ENCODE measurements at regions not wholly inside any gene's neighbourhood (a gene's known extent, or its start where the extent isn't known, plus 50 kb on each side); places are given as distances from the start of the nearest gene placed in this dataset.

GRCh38 chr6:142647449-142648035, 297.4 kb downstream of the HIVEP2 start:
- TF ChIP-seq EZH2 (IDR thresholded peaks at IDR 0.05; ENCODE audit: low read length) (no peak), CTCF (optimal IDR thresholded peaks at IDR 0.05 in 1 of 3, IDR thresholded peaks at IDR 0.05 in 1 of 3, conservative IDR thresholded peaks at IDR 0.05 in 1 of 3; ENCODE audit: extremely low read depth in 1 of 3, insufficient read depth in 2 of 3, low read length in 3 of 3) (no peak)
- H3K9me3 ChIP-seq (ENCODE audit: control insufficient read depth, low read depth, low read length), result no peaks in the 10 kb centered on the region
- DNase-seq (ENCODE audit: low read depth, low spot score) (no peak), FAIRE-seq (no peak)
- no peak overlapping the region for H3K4me2 ChIP-seq (ENCODE audit: control insufficient read depth, extremely low read depth, insufficient read depth, low read depth, low read length)
- no peak overlapping the region for H2AFZ ChIP-seq (ENCODE audit: control insufficient read depth, low read length)
- no peak overlapping the region for H3K27ac ChIP-seq (ENCODE audit: control insufficient read depth, insufficient read depth, low read length)
- H3K36me3 ChIP-seq (ENCODE audit: control insufficient read depth in 2 of 2, extremely low read depth in 1 of 2, insufficient read depth in 2 of 2, low read length in 2 of 2), result no peaks in the 10 kb centered on the region
- H3K4me3 ChIP-seq (ENCODE audit: control insufficient read depth in 2 of 3, extremely low read depth in 1 of 3, insufficient read depth in 2 of 3, low read depth in 1 of 3, low read length in 3 of 3), result no peak overlapping the region
- H3K4me1 ChIP-seq (ENCODE audit: control insufficient read depth, extremely low read depth, insufficient read depth, low read length), result no peaks in the 10 kb centered on the region
- no peaks in the 10 kb centered on the region for H3K79me2 ChIP-seq (ENCODE audit: control insufficient read depth, insufficient read depth, low read length)
- H3K27me3 ChIP-seq (ENCODE audit: control insufficient read depth, extremely low read depth, insufficient read depth, low read length), result peaks cover 7% of the 10 kb centered on the region
- H4K20me1 ChIP-seq (ENCODE audit: control insufficient read depth, extremely low read depth, insufficient read depth, low read length), result no peaks in the 10 kb centered on the region
- H3K9me1 ChIP-seq (ENCODE audit: control insufficient read depth, extremely low read depth, insufficient read depth, low read length), result no peaks in the 10 kb centered on the region
- no peak overlapping the region for H3K9ac ChIP-seq (ENCODE audit: control insufficient read depth, extremely low read depth, insufficient read depth, low read length)
- dilution Hi-C loops (cut with MboI; ENCODE audit: extremely low pct_ligation_motif_present, low sequenced_read_pairs), result no loop called here

GRCh38 chr6:142648036-142648451, 296.9 kb downstream of the HIVEP2 start:
- H3K4me3 ChIP-seq (ENCODE audit: control insufficient read depth in 2 of 3, extremely low read depth in 1 of 3, insufficient read depth in 2 of 3, low read depth in 1 of 3, low read length in 3 of 3), result no peak overlapping the region
- peaks cover 7% of the 10 kb centered on the region for H3K27me3 ChIP-seq (ENCODE audit: control insufficient read depth, extremely low read depth, insufficient read depth, low read length)
- no peaks in the 10 kb centered on the region for H3K9me1 ChIP-seq (ENCODE audit: control insufficient read depth, extremely low read depth, insufficient read depth, low read length)
- DNase-seq (ENCODE audit: low read depth, low spot score) (no peak), FAIRE-seq (no peak)
- no peak overlapping the region for H3K4me2 ChIP-seq (ENCODE audit: control insufficient read depth, extremely low read depth, insufficient read depth, low read depth, low read length)
- no peak overlapping the region for H2AFZ ChIP-seq (ENCODE audit: control insufficient read depth, low read length)
- no peak for TF ChIP-seq EZH2 (IDR thresholded peaks at IDR 0.05; ENCODE audit: low read length)
- no peak for TF ChIP-seq CTCF (optimal IDR thresholded peaks at IDR 0.05 in 1 of 3, IDR thresholded peaks at IDR 0.05 in 1 of 3, conservative IDR thresholded peaks at IDR 0.05 in 1 of 3; ENCODE audit: extremely low read depth in 1 of 3, insufficient read depth in 2 of 3, low read length in 3 of 3)
- H3K36me3 ChIP-seq (ENCODE audit: control insufficient read depth in 2 of 2, extremely low read depth in 1 of 2, insufficient read depth in 2 of 2, low read length in 2 of 2), result no peaks in the 10 kb centered on the region
- H3K27ac ChIP-seq (ENCODE audit: control insufficient read depth, insufficient read depth, low read length), result no peak overlapping the region
- no peaks in the 10 kb centered on the region for H4K20me1 ChIP-seq (ENCODE audit: control insufficient read depth, extremely low read depth, insufficient read depth, low read length)
- no peaks in the 10 kb centered on the region for H3K79me2 ChIP-seq (ENCODE audit: control insufficient read depth, insufficient read depth, low read length)
- no peak overlapping the region for H3K9ac ChIP-seq (ENCODE audit: control insufficient read depth, extremely low read depth, insufficient read depth, low read length)
- dilution Hi-C loops (cut with MboI; ENCODE audit: extremely low pct_ligation_motif_present, low sequenced_read_pairs), result no loop called here
- no peaks in the 10 kb centered on the region for H3K4me1 ChIP-seq (ENCODE audit: control insufficient read depth, extremely low read depth, insufficient read depth, low read length)
- H3K9me3 ChIP-seq (ENCODE audit: control insufficient read depth, low read depth, low read length), result no peaks in the 10 kb centered on the region
